Coronary artery (tissue), 2 donors: ENCODE measurements at regions not wholly inside any gene's neighbourhood (a gene's known extent, or its start where the extent isn't known, plus 50 kb on each side); places are given as distances from the start of the nearest gene placed in this dataset.

Experiments
- DNase-seq: peaks from one replicate; pipeline ENCODE4 v3.0.0-alpha.2; 2017; ENCODE audit warnings: low spot score
- H3K27ac ChIP-seq, 2 donors: fragments of 200-600 bp; sonication (generic); one replicate each; pipeline ENCODE4 v1.5.1; 2016 to 2019
- H3K4me3 ChIP-seq: fragments of 200-600 bp; sonication (generic); 2 replicates; pipeline ENCODE4 v1.5.1; 2016; ENCODE audit warnings: mild to moderate bottlenecking, moderate library complexity
- CTCF ChIP-seq: fragments of 200-600 bp; sonication (generic); IDR thresholded peaks from one replicate; pipeline ENCODE4 v1.5.1; 2019; ENCODE audit warnings: antibody characterized with exemption

- no peak for TF ChIP-seq CTCF
- no peak for DNase-seq
Observed at GRCh38 chr16:48049847-48050246, 105.9 kb downstream of the ABCC12 start.

GRCh38 chr16:48047720-48048119, 108.1 kb downstream of the ABCC12 start:
- no peak overlapping the region for H3K27ac ChIP-seq
- no peak overlapping the region for H3K4me3 ChIP-seq
- TF ChIP-seq CTCF: no peak
- DNase-seq: no peak

More at GRCh38 chr16:48049847-48050246, 105.9 kb downstream of the ABCC12 start:
- H3K4me3 ChIP-seq: no peak overlapping the region
- no peak overlapping the region for H3K27ac ChIP-seq

GRCh38 chr16:48047241-48047640, 108.6 kb downstream of the ABCC12 start:
- DNase-seq: no peak
- Histone ChIP-seq H3K4me3 (no peak overlapping the region), H3K27ac (no peak overlapping the region)
- no peak for TF ChIP-seq CTCF

- H3K27ac ChIP-seq: no peak overlapping the region
- DNase-seq: no peak
- no peak for TF ChIP-seq CTCF
- no peak overlapping the region for H3K4me3 ChIP-seq
Observed at GRCh38 chr16:48044117-48044516, 111.7 kb downstream of the ABCC12 start.

- DNase-seq: no peak
- no peak for TF ChIP-seq CTCF
- H3K4me3 ChIP-seq: no peak overlapping the region
- H3K27ac ChIP-seq: no peak overlapping the region
Observed at GRCh38 chr16:48041981-48042421, 113.8 kb downstream of the ABCC12 start.

GRCh38 chr16:48035142-48035541, 120.7 kb downstream of the ABCC12 start:
- no peak for DNase-seq
- no peak for TF ChIP-seq CTCF
- no peak overlapping the region for H3K27ac ChIP-seq
- no peak overlapping the region for H3K4me3 ChIP-seq

- DNase-seq: no peak
- no peak for TF ChIP-seq CTCF
- no peak overlapping the region for H3K27ac ChIP-seq
- H3K4me3 ChIP-seq: no peak overlapping the region
Observed at GRCh38 chr16:48030926-48031325, 124.9 kb downstream of the ABCC12 start.
